H1 (cell line): ENCODE measurements at regions not wholly inside any gene's neighbourhood (a gene's known extent, or its start where the extent isn't known, plus 50 kb on each side); places are given as distances from the start of the nearest gene placed in this dataset.

Experiments used
- CEBPB ChIP-seq: IDR thresholded peaks from 2 replicates; pipeline ENCODE4 v1.6.1; 2012; ENCODE audit warnings: low read depth, low read length
- CREB1 ChIP-seq: IDR thresholded peaks from 2 replicates; pipeline ENCODE4 v1.6.1; 2012; ENCODE audit warnings: inconsistent platforms
- EGR1 ChIP-seq: IDR thresholded peaks from 2 replicates; pipeline ENCODE4 v1.6.1; 2011; ENCODE audit warnings: low read depth, low read length, borderline replicate concordance
- EZH2 ChIP-seq: fragments of 200-600 bp; sonication (generic); IDR thresholded peaks from 2 replicates; pipeline ENCODE4 v1.7.1; 2012; ENCODE audit warnings: low read depth, mild to moderate bottlenecking, moderate library complexity, low read length, inconsistent platforms; ENCODE audit not compliant: severe bottlenecking
- TAF7 ChIP-seq: optimal IDR thresholded peaks from 2 replicates; pipeline ENCODE3; 2011; ENCODE audit warnings: low read depth, mild to moderate bottlenecking, inconsistent platforms, low read length, moderate library complexity, borderline replicate concordance
- TF ChIP-seq, protein P1 (sequence below): fragments of 300-600 bp; sonication (generic); IDR thresholded peaks from 2 replicates; pipeline ENCODE4 v1.7.1; 2012; ENCODE audit warnings: low read length, moderate library complexity, mild to moderate bottlenecking, inconsistent platforms; ENCODE audit not compliant: insufficient replicate concordance

DNA sequence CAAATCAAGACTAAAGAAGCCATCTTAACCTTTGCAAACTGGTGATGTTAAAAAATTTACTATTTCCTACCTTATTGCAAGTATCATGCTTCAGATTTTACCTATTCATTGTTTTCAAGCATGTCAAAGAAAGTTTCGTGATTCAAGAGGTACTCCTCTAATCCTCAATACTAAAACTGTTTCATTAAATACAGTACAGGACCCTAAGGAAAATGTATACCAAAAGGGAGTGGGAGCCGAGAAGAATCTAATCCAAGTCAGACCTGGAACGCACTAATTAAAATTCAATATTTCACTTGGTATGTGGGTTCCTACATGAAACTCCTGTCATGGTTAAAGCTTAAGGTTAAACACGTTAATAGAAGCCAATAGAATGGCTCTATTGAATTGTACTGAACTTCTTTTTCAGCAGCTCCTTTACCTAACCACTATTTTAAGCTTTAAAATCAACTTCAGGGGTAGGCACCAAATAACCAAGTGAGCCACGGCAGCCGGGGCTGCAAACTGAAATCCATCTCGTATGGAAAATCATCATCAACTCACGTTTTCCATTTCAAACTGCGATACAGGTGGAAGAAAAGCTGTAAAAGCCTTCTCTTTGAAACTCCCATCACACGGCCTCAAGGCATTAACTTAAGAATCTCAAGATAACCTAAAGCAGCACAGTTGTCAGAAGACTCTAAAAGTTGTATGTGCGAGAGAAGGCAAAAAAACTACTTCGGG, 188.8 kb downstream of the ZEB2 start (continued):
- TF ChIP-seq, protein P1, sequence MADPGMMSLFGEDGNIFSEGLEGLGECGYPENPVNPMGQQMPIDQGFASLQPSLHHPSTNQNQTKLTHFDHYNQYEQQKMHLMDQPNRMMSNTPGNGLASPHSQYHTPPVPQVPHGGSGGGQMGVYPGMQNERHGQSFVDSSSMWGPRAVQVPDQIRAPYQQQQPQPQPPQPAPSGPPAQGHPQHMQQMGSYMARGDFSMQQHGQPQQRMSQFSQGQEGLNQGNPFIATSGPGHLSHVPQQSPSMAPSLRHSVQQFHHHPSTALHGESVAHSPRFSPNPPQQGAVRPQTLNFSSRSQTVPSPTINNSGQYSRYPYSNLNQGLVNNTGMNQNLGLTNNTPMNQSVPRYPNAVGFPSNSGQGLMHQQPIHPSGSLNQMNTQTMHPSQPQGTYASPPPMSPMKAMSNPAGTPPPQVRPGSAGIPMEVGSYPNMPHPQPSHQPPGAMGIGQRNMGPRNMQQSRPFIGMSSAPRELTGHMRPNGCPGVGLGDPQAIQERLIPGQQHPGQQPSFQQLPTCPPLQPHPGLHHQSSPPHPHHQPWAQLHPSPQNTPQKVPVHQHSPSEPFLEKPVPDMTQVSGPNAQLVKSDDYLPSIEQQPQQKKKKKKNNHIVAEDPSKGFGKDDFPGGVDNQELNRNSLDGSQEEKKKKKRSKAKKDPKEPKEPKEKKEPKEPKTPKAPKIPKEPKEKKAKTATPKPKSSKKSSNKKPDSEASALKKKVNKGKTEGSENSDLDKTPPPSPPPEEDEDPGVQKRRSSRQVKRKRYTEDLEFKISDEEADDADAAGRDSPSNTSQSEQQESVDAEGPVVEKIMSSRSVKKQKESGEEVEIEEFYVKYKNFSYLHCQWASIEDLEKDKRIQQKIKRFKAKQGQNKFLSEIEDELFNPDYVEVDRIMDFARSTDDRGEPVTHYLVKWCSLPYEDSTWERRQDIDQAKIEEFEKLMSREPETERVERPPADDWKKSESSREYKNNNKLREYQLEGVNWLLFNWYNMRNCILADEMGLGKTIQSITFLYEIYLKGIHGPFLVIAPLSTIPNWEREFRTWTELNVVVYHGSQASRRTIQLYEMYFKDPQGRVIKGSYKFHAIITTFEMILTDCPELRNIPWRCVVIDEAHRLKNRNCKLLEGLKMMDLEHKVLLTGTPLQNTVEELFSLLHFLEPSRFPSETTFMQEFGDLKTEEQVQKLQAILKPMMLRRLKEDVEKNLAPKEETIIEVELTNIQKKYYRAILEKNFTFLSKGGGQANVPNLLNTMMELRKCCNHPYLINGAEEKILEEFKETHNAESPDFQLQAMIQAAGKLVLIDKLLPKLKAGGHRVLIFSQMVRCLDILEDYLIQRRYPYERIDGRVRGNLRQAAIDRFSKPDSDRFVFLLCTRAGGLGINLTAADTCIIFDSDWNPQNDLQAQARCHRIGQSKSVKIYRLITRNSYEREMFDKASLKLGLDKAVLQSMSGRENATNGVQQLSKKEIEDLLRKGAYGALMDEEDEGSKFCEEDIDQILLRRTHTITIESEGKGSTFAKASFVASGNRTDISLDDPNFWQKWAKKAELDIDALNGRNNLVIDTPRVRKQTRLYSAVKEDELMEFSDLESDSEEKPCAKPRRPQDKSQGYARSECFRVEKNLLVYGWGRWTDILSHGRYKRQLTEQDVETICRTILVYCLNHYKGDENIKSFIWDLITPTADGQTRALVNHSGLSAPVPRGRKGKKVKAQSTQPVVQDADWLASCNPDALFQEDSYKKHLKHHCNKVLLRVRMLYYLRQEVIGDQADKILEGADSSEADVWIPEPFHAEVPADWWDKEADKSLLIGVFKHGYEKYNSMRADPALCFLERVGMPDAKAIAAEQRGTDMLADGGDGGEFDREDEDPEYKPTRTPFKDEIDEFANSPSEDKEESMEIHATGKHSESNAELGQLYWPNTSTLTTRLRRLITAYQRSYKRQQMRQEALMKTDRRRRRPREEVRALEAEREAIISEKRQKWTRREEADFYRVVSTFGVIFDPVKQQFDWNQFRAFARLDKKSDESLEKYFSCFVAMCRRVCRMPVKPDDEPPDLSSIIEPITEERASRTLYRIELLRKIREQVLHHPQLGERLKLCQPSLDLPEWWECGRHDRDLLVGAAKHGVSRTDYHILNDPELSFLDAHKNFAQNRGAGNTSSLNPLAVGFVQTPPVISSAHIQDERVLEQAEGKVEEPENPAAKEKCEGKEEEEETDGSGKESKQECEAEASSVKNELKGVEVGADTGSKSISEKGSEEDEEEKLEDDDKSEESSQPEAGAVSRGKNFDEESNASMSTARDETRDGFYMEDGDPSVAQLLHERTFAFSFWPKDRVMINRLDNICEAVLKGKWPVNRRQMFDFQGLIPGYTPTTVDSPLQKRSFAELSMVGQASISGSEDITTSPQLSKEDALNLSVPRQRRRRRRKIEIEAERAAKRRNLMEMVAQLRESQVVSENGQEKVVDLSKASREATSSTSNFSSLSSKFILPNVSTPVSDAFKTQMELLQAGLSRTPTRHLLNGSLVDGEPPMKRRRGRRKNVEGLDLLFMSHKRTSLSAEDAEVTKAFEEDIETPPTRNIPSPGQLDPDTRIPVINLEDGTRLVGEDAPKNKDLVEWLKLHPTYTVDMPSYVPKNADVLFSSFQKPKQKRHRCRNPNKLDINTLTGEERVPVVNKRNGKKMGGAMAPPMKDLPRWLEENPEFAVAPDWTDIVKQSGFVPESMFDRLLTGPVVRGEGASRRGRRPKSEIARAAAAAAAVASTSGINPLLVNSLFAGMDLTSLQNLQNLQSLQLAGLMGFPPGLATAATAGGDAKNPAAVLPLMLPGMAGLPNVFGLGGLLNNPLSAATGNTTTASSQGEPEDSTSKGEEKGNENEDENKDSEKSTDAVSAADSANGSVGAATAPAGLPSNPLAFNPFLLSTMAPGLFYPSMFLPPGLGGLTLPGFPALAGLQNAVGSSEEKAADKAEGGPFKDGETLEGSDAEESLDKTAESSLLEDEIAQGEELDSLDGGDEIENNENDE, result no peak
- TF ChIP-seq CREB1 (no peak), EGR1 (no peak), CEBPB (no peak), EZH2 (no peak), TAF7 (no peak)
